Tibial artery (tissue), 4 donors: ENCODE measurements at regions not wholly inside any gene's neighbourhood (a gene's known extent, or its start where the extent isn't known, plus 50 kb on each side); places are given as distances from the start of the nearest gene placed in this dataset.

Source experiments
- DNase-seq, 2 donors: peaks; one replicate each; pipeline ENCODE4 v3.0.0-alpha.2; 2019
- H3K27ac ChIP-seq, 2 donors: fragments of 200-600 bp; sonication (generic) in 1 of 2; 1 replicate in 1 of 2; 2 replicates in 1 of 2; pipeline ENCODE4 v1.5.1; 2018 to 2019; ENCODE audit warnings: mild to moderate bottlenecking in 1 of 2
- H3K27me3 ChIP-seq, 2 donors: fragments of 200-600 bp; sonication (generic) in 1 of 2; one replicate each; pipeline versions ENCODE4 v1.5.1 to v1.6.0; 2016 to 2019
- H3K36me3 ChIP-seq, 3 donors: fragments of 200-600 bp; sonication (generic) in 2 of 3; one replicate each; pipeline ENCODE4 v1.5.1; 2016 to 2019; ENCODE audit warnings: mild to moderate bottlenecking in 2 of 3
- H3K4me1 ChIP-seq, 4 donors: fragments of 200-600 bp; sonication (generic) in 2 of 4; 1 replicate in 3 of 4; 2 replicates in 1 of 4; pipeline ENCODE4 v1.5.1; 2016 to 2019
- H3K4me3 ChIP-seq, 2 donors: fragments of 200-600 bp; sonication (generic) in 1 of 2; 1 replicate in 1 of 2; 2 replicates in 1 of 2; pipeline ENCODE4 v1.5.1; 2018 to 2019; ENCODE audit warnings: mild to moderate bottlenecking in 2 of 2
- H3K9me3 ChIP-seq, 3 donors: fragments of 200-600 bp; sonication (generic) in 1 of 3; one replicate each; pipeline ENCODE4 v1.5.1; 2016 to 2019
- CTCF ChIP-seq, 2 experiments: fragments of 200-600 bp in 1 of 2; fragments of 450-650 bp in 1 of 2; IDR thresholded peaks; one replicate each; pipeline ENCODE4 v1.5.1; 2017 to 2019; ENCODE audit warnings: antibody characterized with exemption in 2 of 2, mild to moderate bottlenecking in 1 of 2, moderate library complexity in 1 of 2
- intact Hi-C: fragments of 100-400 bp; cut with DNase I; formaldehyde crosslinking; loops from one replicate; pipeline ENCODE4 v1.15.0; 2023; ENCODE audit warnings: low total_unique reads

GRCh38 chr2:128544321-128545037 lies 225.8 kb upstream of the HS6ST1 start:
- no peak for TF ChIP-seq CTCF (IDR thresholded peaks at IDR 0.05)
- DNase-seq = no peak
- H3K27ac ChIP-seq = no peak overlapping the region

GRCh38 chr2:128545085-128545484 lies 226.4 kb upstream of the HS6ST1 start:
- no peak for TF ChIP-seq CTCF (IDR thresholded peaks at IDR 0.05)
- H3K4me1 ChIP-seq = no peaks in the 10 kb centered on the region
- no peaks in the 10 kb centered on the region for H3K36me3 ChIP-seq
- no peaks in the 10 kb centered on the region for H3K27me3 ChIP-seq
- intact Hi-C loops = no loop called here
- H3K9me3 ChIP-seq = no peaks in the 10 kb centered on the region
- H3K27ac ChIP-seq = no peak overlapping the region
- H3K4me3 ChIP-seq = no peak overlapping the region
- DNase-seq = no peak

More at GRCh38 chr2:128544321-128545037, 225.8 kb upstream of the HS6ST1 start:
- no peaks in the 10 kb centered on the region for H3K27me3 ChIP-seq
- H3K36me3 ChIP-seq = no peaks in the 10 kb centered on the region
- intact Hi-C loops = no loop called here
- H3K4me3 ChIP-seq = no peak overlapping the region
- H3K4me1 ChIP-seq = no peaks in the 10 kb centered on the region
- H3K9me3 ChIP-seq = no peaks in the 10 kb centered on the region

- Histone ChIP-seq H3K9me3 (no peaks in the 10 kb centered on the region), H3K36me3 (no peaks in the 10 kb centered on the region), H3K27ac (no peak overlapping the region), H3K4me3 (no peak overlapping the region), H3K4me1 (no peaks in the 10 kb centered on the region), H3K27me3 (no peaks in the 10 kb centered on the region)
- no peak for DNase-seq
- no peak for TF ChIP-seq CTCF (IDR thresholded peaks at IDR 0.05)
- intact Hi-C loops = no loop called here
Observed at GRCh38 chr2:128545829-128546228, 227.2 kb upstream of the HS6ST1 start.

GRCh38 chr2:128547667-128548066 lies 229.0 kb upstream of the HS6ST1 start:
- TF ChIP-seq CTCF (IDR thresholded peaks at IDR 0.05) = no peak
- Histone ChIP-seq H3K9me3 (no peaks in the 10 kb centered on the region), H3K36me3 (no peaks in the 10 kb centered on the region), H3K27me3 (no peaks in the 10 kb centered on the region), H3K4me1 (no peaks in the 10 kb centered on the region), H3K4me3 (no peak overlapping the region), H3K27ac (no peak overlapping the region)
- DNase-seq = no peak
- intact Hi-C loops = no loop called here

GRCh38 chr2:128548461-128548891 lies 229.8 kb upstream of the HS6ST1 start:
- TF ChIP-seq CTCF (IDR thresholded peaks at IDR 0.05) = no peak
- intact Hi-C loops = no loop called here
- H3K4me1 ChIP-seq = no peaks in the 10 kb centered on the region
- no peaks in the 10 kb centered on the region for H3K9me3 ChIP-seq
- H3K27me3 ChIP-seq = no peaks in the 10 kb centered on the region
- H3K27ac ChIP-seq = no peak overlapping the region
- DNase-seq = no peak
- H3K36me3 ChIP-seq = no peaks in the 10 kb centered on the region
- no peak overlapping the region for H3K4me3 ChIP-seq
